H9 (cell line): ENCODE measurements at regions not wholly inside any gene's neighbourhood (a gene's known extent, or its start where the extent isn't known, plus 50 kb on each side); places are given as distances from the start of the nearest gene placed in this dataset.

Source experiments
- DNase-seq: peaks from one replicate; pipeline ENCODE4 v3.0.0-alpha.2; 2017
- H2AFZ ChIP-seq: one replicate; pipeline ENCODE4 v1.6.1; 2013; ENCODE audit warnings: mild to moderate bottlenecking, low read length, control low read depth, moderate library complexity
- H2AK5ac ChIP-seq: 2 replicates; pipeline ENCODE4 v1.6.1; 2013; ENCODE audit warnings: low read length, control low read depth, mixed read lengths; ENCODE audit not compliant: insufficient read length
- H2BK120ac ChIP-seq: one replicate; pipeline ENCODE4 v1.6.1; 2013; ENCODE audit warnings: low read depth, mild to moderate bottlenecking, low read length, control low read depth, inconsistent platforms; ENCODE audit not compliant: poor library complexity, severe bottlenecking
- H2BK12ac ChIP-seq: 2 replicates; pipeline ENCODE4 v1.6.1; 2013; ENCODE audit warnings: low read length, control low read depth, mixed read lengths, low read depth; ENCODE audit not compliant: insufficient read length
- H2BK15ac ChIP-seq: 2 replicates; pipeline ENCODE4 v1.6.1; 2013; ENCODE audit warnings: low read depth, low read length, control low read depth
- H2BK20ac ChIP-seq: one replicate; pipeline ENCODE4 v1.6.1; 2013; ENCODE audit warnings: low read depth, mild to moderate bottlenecking, low read length, control low read depth, inconsistent platforms; ENCODE audit not compliant: poor library complexity, severe bottlenecking
- H2BK5ac ChIP-seq: 2 replicates; pipeline ENCODE4 v1.6.1; 2013; ENCODE audit warnings: low read length, control low read depth, mixed read lengths; ENCODE audit not compliant: insufficient read length
- H3K14ac ChIP-seq: 2 replicates; pipeline ENCODE4 v1.6.1; 2013; ENCODE audit warnings: low read length, control low read depth; ENCODE audit not compliant: insufficient read depth
- H3K18ac ChIP-seq: 2 replicates; pipeline ENCODE4 v1.6.1; 2013; ENCODE audit warnings: low read depth, mild to moderate bottlenecking, mixed read lengths, low read length, control low read depth; ENCODE audit not compliant: insufficient read length
- H3K23ac ChIP-seq: 2 replicates; pipeline ENCODE4 v1.6.1; 2013; ENCODE audit warnings: low read length, control low read depth, mixed read lengths, low read depth; ENCODE audit not compliant: insufficient read length
- H3K23me2 ChIP-seq: 2 replicates; pipeline ENCODE4 v1.6.1; 2013; ENCODE audit warnings: low read depth, mild to moderate bottlenecking, mixed read lengths, low read length, control low read depth; ENCODE audit not compliant: insufficient read length, poor library complexity, severe bottlenecking
- H3K27ac ChIP-seq: 2 replicates; pipeline ENCODE4 v1.5.1; 2013; ENCODE audit warnings: low read length, control low read depth, mixed read lengths, low read depth; ENCODE audit not compliant: insufficient read length
- H3K27me3 ChIP-seq: 2 replicates; pipeline ENCODE4 v1.6.1; 2013; ENCODE audit warnings: low read length, control low read depth, inconsistent platforms; ENCODE audit not compliant: insufficient read depth
- H3K4ac ChIP-seq: 2 replicates; pipeline ENCODE4 v1.6.1; 2013; ENCODE audit warnings: low read depth, mild to moderate bottlenecking, control low read depth, inconsistent platforms, low read length, moderate library complexity
- H3K4me1 ChIP-seq: 2 replicates; pipeline ENCODE4 v1.6.1; 2013; ENCODE audit warnings: low read length, control low read depth, inconsistent platforms; ENCODE audit not compliant: insufficient read depth
- H3K4me2 ChIP-seq: 2 replicates; pipeline ENCODE4 v1.6.1; 2013; ENCODE audit warnings: low read length, control low read depth, mixed read lengths; ENCODE audit not compliant: insufficient read length, insufficient read depth
- H3K56ac ChIP-seq: 2 replicates; pipeline ENCODE4 v1.6.1; 2013; ENCODE audit warnings: low read depth, mild to moderate bottlenecking, mixed read lengths, low read length, control low read depth; ENCODE audit not compliant: insufficient read length
- H3K79me1 ChIP-seq: 2 replicates; pipeline ENCODE4 v1.6.1; 2013; ENCODE audit warnings: low read depth, mild to moderate bottlenecking, moderate library complexity, low read length, control low read depth, inconsistent platforms; ENCODE audit not compliant: insufficient read depth, poor library complexity, severe bottlenecking
- H3K79me2 ChIP-seq: 2 replicates; pipeline ENCODE4 v1.6.1; 2013; ENCODE audit warnings: low read length, control low read depth, inconsistent platforms; ENCODE audit not compliant: insufficient read depth
- H3K9ac ChIP-seq: 2 replicates; pipeline ENCODE4 v1.6.1; 2013; ENCODE audit warnings: low read length, control low read depth, mixed read lengths; ENCODE audit not compliant: insufficient read length; ENCODE audit errors: extremely low read depth
- H3K9me3 ChIP-seq: one replicate; pipeline ENCODE4 v1.6.1; 2013; ENCODE audit warnings: low read depth, low read length, inconsistent platforms; ENCODE audit not compliant: control insufficient read depth
- H3T11ph ChIP-seq: one replicate; pipeline ENCODE4 v1.6.1; 2013; ENCODE audit warnings: mild to moderate bottlenecking, low read length, control low read depth, inconsistent platforms
- H4K20me1 ChIP-seq: one replicate; pipeline ENCODE4 v1.6.1; 2013; ENCODE audit not compliant: control insufficient read depth, insufficient read length, insufficient read depth
- H4K5ac ChIP-seq: 2 replicates; pipeline ENCODE4 v1.6.1; 2013; ENCODE audit warnings: low read depth, mild to moderate bottlenecking, mixed read lengths, low read length, control low read depth; ENCODE audit not compliant: insufficient read length
- H4K8ac ChIP-seq: replicated peaks from 2 replicates; pipeline ENCODE4 v1.6.1; 2013; ENCODE audit warnings: low read length, control low read depth, mixed read lengths, low read depth; ENCODE audit not compliant: insufficient read length
- H4K91ac ChIP-seq: 2 replicates; pipeline ENCODE4 v1.6.1; 2013; ENCODE audit warnings: low read depth, mild to moderate bottlenecking, moderate library complexity, mixed read lengths, low read length, control low read depth; ENCODE audit not compliant: insufficient read length
- H3K27ac Mint-ChIP-seq, 3 experiments: 2 replicates in 2 of 3; 3 replicates in 1 of 3; pipeline ENCODE4 v1.8.0; 2020 to 2021; ENCODE audit warnings: mixed read lengths in 3 of 3, mild to moderate bottlenecking in 1 of 3, moderate library complexity in 1 of 3
- H3K27me3 Mint-ChIP-seq: 2 replicates; pipeline ENCODE4 v1.8.0; 2021; ENCODE audit warnings: low read depth, mild to moderate bottlenecking, moderate library complexity, mixed read lengths
- H3K36me3 Mint-ChIP-seq, 3 experiments: 2 replicates in 2 of 3; 3 replicates in 1 of 3; pipeline ENCODE4 v1.8.0; 2020 to 2021; ENCODE audit warnings: low read depth in 3 of 3, mixed read lengths in 3 of 3; ENCODE audit not compliant: insufficient read depth in 1 of 3
- H3K4me1 Mint-ChIP-seq, 2 experiments: 2 replicates each; pipeline ENCODE4 v1.8.0; 2020; ENCODE audit warnings: mixed read lengths in 2 of 2
- H3K4me3 Mint-ChIP-seq, 2 experiments: 2 replicates in 1 of 2; 3 replicates in 1 of 2; pipeline ENCODE4 v1.8.0; 2020 to 2021; ENCODE audit warnings: mild to moderate bottlenecking in 2 of 2, mixed read lengths in 2 of 2, moderate library complexity in 1 of 2
- H3K9me3 Mint-ChIP-seq, 2 experiments: 2 replicates in 1 of 2; 3 replicates in 1 of 2; pipeline ENCODE4 v1.8.0; 2020; ENCODE audit warnings: mild to moderate bottlenecking in 2 of 2, mixed read lengths in 2 of 2, moderate library complexity in 1 of 2
- CTCF ChIP-seq: fragments of 200-600 bp; sonication (generic); conservative IDR thresholded peaks from 3 replicates; pipeline ENCODE4 v1.8.0; 2021; ENCODE audit warnings: antibody characterized with exemption, mild to moderate bottlenecking
- WGBS: extraction: QIAGEN DNeasy Blood & Tissue Kit; methylation state at CpG from one replicate; pipeline ENCODE4 v1.1.7; 2013; ENCODE audit warnings: missing lambda C conversion rate, low lambda C conversion rate, mixed read lengths; ENCODE audit not compliant: insufficient read length; ENCODE audit errors: extremely low coverage; 5-methylcytosine and 5-hydroxymethylcytosine counted together

GRCh38 chr9:78397045-78397444, 100.1 kb downstream of the PSAT1 start:
- peak overlapping the region in 1 of 2 experiments; percentile 57; a peak in 2 of 5 replicates for H3K4me3 Mint-ChIP-seq
- no CpG with 5 or more reads among the region's 5 CpGs for WGBS
- no peak overlapping the region for H3K27ac ChIP-seq

More at GRCh38 chr9:78397045-78397444, 100.1 kb downstream of the PSAT1 start:
- Histone ChIP-seq H3K23me2 (no peaks in the 10 kb centered on the region), H3K79me1 (no peaks in the 10 kb centered on the region), H3K9me3 (peaks cover 8% of the 10 kb centered on the region), H2BK12ac (no peak overlapping the region), H4K91ac (no peak overlapping the region), H4K20me1 (no peaks in the 10 kb centered on the region), H3K4me1 (peaks cover 15% of the 10 kb centered on the region), H3K56ac (no peak overlapping the region), H3K18ac (no peak overlapping the region), H2BK20ac (no peak overlapping the region), H3T11ph (no peak overlapping the region), H2AFZ (no peak overlapping the region), H3K9ac (no peak overlapping the region), H4K5ac (no peak overlapping the region), H2BK120ac (no peak overlapping the region), H3K14ac (no peak overlapping the region), H3K4ac (no peak overlapping the region), H2AK5ac (no peak overlapping the region), H3K27me3 (no peaks in the 10 kb centered on the region), H2BK5ac (no peak overlapping the region), H3K4me2 (peak overlapping the region; percentile 18), H3K79me2 (no peaks in the 10 kb centered on the region), H3K23ac (no peak overlapping the region), H4K8ac (no peak overlapping the region), H2BK15ac (no peak overlapping the region)
- Mint-ChIP-seq H3K36me3 (peaks cover 14 to 23% (median 20%) of the 10 kb centered on the region in 3 experiments), H3K27me3 (no peaks in the 10 kb centered on the region), H3K4me1 (peaks cover 44% of the 10 kb centered on the region in 2 experiments), H3K27ac (peak overlapping the region; percentile 70 to 96 (median 91); a peak in 5 of 7 replicates), H3K9me3 (peaks cover 22 to 26% of the 10 kb centered on the region in 2 experiments)
- TF ChIP-seq CTCF = no peak
- no peak for DNase-seq
